HL-60 (cell line): ENCODE measurements at regions not wholly inside any gene's neighbourhood (a gene's known extent, or its start where the extent isn't known, plus 50 kb on each side); places are given as distances from the start of the nearest gene placed in this dataset.

Experiments
- POLR2AphosphoS5 ChIP-seq: IDR thresholded peaks from 2 replicates; pipeline ENCODE4 v1.6.1; 2012; ENCODE audit warnings: low read depth
- REST ChIP-seq: IDR thresholded peaks from 2 replicates; pipeline ENCODE4 v1.6.1; 2012; ENCODE audit warnings: low read depth; ENCODE audit not compliant: insufficient replicate concordance
- TF ChIP-seq, protein P1 (sequence below): IDR thresholded peaks from one replicate; pipeline ENCODE4 v1.5.1; 2011; ENCODE audit warnings: low read length, control low read depth, inconsistent platforms; ENCODE audit not compliant: insufficient read depth

- TF ChIP-seq, protein P1, sequence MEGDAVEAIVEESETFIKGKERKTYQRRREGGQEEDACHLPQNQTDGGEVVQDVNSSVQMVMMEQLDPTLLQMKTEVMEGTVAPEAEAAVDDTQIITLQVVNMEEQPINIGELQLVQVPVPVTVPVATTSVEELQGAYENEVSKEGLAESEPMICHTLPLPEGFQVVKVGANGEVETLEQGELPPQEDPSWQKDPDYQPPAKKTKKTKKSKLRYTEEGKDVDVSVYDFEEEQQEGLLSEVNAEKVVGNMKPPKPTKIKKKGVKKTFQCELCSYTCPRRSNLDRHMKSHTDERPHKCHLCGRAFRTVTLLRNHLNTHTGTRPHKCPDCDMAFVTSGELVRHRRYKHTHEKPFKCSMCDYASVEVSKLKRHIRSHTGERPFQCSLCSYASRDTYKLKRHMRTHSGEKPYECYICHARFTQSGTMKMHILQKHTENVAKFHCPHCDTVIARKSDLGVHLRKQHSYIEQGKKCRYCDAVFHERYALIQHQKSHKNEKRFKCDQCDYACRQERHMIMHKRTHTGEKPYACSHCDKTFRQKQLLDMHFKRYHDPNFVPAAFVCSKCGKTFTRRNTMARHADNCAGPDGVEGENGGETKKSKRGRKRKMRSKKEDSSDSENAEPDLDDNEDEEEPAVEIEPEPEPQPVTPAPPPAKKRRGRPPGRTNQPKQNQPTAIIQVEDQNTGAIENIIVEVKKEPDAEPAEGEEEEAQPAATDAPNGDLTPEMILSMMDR, result no peak
- TF ChIP-seq REST (no peak), POLR2AphosphoS5 (no peak)
Observed at GRCh38 chr4:159048166-159048886, 54.6 kb upstream of the RAPGEF2 start.
